ENCODE measurements at regions not wholly inside any gene's neighbourhood (a gene's known extent, or its start where the extent isn't known, plus 50 kb on each side); places are given as distances from the start of the nearest gene placed in this dataset.

DNA sequence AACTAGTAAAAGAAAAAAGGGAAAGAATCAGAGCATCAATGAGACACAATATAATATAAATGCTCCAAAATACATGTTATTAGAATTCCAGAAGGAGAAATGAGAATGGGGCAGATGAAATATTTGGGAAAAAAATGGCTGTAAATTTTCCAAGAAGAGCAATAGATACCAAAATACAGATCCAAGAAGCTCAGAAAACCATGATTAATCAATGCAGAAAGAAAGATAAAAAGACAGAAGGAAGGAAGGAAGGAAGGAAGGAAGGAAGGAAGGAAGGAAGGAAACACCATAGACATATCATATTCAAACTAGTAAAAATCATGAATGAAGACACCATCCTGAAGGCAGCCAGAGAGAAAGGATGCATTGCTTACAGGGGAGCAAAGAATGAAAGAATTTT is 920.9 kb downstream of the EFNA5 start:
- TF ChIP-seq, protein P1, sequence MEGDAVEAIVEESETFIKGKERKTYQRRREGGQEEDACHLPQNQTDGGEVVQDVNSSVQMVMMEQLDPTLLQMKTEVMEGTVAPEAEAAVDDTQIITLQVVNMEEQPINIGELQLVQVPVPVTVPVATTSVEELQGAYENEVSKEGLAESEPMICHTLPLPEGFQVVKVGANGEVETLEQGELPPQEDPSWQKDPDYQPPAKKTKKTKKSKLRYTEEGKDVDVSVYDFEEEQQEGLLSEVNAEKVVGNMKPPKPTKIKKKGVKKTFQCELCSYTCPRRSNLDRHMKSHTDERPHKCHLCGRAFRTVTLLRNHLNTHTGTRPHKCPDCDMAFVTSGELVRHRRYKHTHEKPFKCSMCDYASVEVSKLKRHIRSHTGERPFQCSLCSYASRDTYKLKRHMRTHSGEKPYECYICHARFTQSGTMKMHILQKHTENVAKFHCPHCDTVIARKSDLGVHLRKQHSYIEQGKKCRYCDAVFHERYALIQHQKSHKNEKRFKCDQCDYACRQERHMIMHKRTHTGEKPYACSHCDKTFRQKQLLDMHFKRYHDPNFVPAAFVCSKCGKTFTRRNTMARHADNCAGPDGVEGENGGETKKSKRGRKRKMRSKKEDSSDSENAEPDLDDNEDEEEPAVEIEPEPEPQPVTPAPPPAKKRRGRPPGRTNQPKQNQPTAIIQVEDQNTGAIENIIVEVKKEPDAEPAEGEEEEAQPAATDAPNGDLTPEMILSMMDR (IDR thresholded peaks at IDR 0.05): no peak
- TF ChIP-seq POLR2AphosphoS5 (IDR thresholded peaks at IDR 0.05): no peak
- no peak for TF ChIP-seq POLR2A (IDR thresholded peaks at IDR 0.05)

Measured in stomach (tissue), 4 donors.